Fibroblast of the aortic adventitia (primary cell): ENCODE measurements at regions not wholly inside any gene's neighbourhood (a gene's known extent, or its start where the extent isn't known, plus 50 kb on each side); places are given as distances from the start of the nearest gene placed in this dataset.

ENCODE experiments used
- DNase-seq: peaks from one replicate; pipeline ENCODE4 v3.0.0-alpha.2; 2010; ENCODE audit warnings: low read depth
- H3K4me3 ChIP-seq: 2 replicates; pipeline ENCODE4 v1.5.1; 2011; ENCODE audit warnings: low read depth, mild to moderate bottlenecking, control low read depth, low read length, moderate library complexity
- TF ChIP-seq, protein P1 (sequence below): IDR thresholded peaks from 2 replicates; pipeline ENCODE4 v1.5.1; 2011; ENCODE audit warnings: mild to moderate bottlenecking, low read length, control low read depth, inconsistent platforms; ENCODE audit not compliant: insufficient read depth

DNA sequence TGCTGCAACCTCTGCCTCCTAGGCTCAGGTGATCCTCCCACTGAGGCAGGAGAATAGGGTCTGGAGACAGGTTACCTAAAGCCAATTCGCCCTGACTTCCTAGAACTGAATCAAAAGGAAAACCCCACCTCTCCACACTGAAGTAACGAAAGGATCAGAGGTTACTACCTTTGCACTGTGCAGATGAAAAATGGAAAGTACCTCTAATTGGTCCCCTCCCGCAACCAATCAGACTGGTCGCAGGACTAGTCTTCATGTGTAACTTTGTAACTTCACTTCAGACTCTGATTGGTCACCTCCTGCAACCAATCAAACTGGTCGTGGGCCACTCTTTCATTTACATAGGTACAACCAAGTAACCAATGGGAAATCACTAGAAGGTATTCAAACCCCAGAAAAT, 61.1 kb downstream of the ATXN3L start:
- TF ChIP-seq, protein P1, sequence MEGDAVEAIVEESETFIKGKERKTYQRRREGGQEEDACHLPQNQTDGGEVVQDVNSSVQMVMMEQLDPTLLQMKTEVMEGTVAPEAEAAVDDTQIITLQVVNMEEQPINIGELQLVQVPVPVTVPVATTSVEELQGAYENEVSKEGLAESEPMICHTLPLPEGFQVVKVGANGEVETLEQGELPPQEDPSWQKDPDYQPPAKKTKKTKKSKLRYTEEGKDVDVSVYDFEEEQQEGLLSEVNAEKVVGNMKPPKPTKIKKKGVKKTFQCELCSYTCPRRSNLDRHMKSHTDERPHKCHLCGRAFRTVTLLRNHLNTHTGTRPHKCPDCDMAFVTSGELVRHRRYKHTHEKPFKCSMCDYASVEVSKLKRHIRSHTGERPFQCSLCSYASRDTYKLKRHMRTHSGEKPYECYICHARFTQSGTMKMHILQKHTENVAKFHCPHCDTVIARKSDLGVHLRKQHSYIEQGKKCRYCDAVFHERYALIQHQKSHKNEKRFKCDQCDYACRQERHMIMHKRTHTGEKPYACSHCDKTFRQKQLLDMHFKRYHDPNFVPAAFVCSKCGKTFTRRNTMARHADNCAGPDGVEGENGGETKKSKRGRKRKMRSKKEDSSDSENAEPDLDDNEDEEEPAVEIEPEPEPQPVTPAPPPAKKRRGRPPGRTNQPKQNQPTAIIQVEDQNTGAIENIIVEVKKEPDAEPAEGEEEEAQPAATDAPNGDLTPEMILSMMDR = no peak
- no peak for DNase-seq
- no peak overlapping the region for H3K4me3 ChIP-seq

GRCh38 chrX:13258052-13258444, 61.8 kb downstream of the ATXN3L start:
- TF ChIP-seq, protein P1 = no peak
- no peak for DNase-seq
- H3K4me3 ChIP-seq = no peak overlapping the region

GRCh38 chrX:13257223-13258051, 62.4 kb downstream of the ATXN3L start:
- TF ChIP-seq, protein P1 = no peak
- no peak for DNase-seq
- H3K4me3 ChIP-seq = no peak overlapping the region

GRCh38 chrX:13256603-13257002, 63.2 kb downstream of the ATXN3L start:
- TF ChIP-seq, protein P1 = no peak
- no peak for DNase-seq
- no peak overlapping the region for H3K4me3 ChIP-seq

GRCh38 chrX:13254870-13255269, 65.0 kb downstream of the ATXN3L start:
- TF ChIP-seq, protein P1 = no peak
- DNase-seq = no peak

GRCh38 chrX:13254076-13254785, 65.6 kb downstream of the ATXN3L start:
- peak; percentile 31 for DNase-seq
- TF ChIP-seq, protein P1 = no peak
- H3K4me3 ChIP-seq = no peak overlapping the region

More at GRCh38 chrX:13254870-13255269, 65.0 kb downstream of the ATXN3L start:
- no peak overlapping the region for H3K4me3 ChIP-seq
